Prostate gland (tissue), 2 donors: ENCODE measurements at regions not wholly inside any gene's neighbourhood (a gene's known extent, or its start where the extent isn't known, plus 50 kb on each side); places are given as distances from the start of the nearest gene placed in this dataset.

Experiments
- DNase-seq: peaks from one replicate; pipeline ENCODE4 v3.0.0-alpha.2; 2019; ENCODE audit warnings: low spot score
- H3K27ac ChIP-seq, 2 donors: fragments of 200-600 bp; sonication (generic); 2 replicates each; pipeline ENCODE4 v1.5.1; 2017 to 2019
- H3K27me3 ChIP-seq: fragments of 200-600 bp; sonication (generic); replicated peaks from 2 replicates; pipeline ENCODE4 v1.5.1; 2019; ENCODE audit not compliant: insufficient read depth
- H3K36me3 ChIP-seq, 2 donors: fragments of 200-600 bp; sonication (generic); 1 replicate in 1 of 2; 2 replicates in 1 of 2; pipeline versions ENCODE4 v1.5.1 to v1.8.1; 2017 to 2019
- H3K4me1 ChIP-seq: fragments of 200-600 bp; sonication (generic); replicated peaks from 2 replicates; pipeline ENCODE4 v1.5.1; 2019
- H3K4me3 ChIP-seq, 2 donors: fragments of 200-600 bp; sonication (generic); 2 replicates each; pipeline ENCODE4 v1.5.1; 2017 to 2019
- H3K9me3 ChIP-seq: fragments of 200-600 bp; sonication (generic); 2 replicates; pipeline ENCODE4 v1.5.1; 2017
- POLR2A ChIP-seq: fragments of 450-650 bp; IDR thresholded peaks from one replicate; pipeline ENCODE4 v1.6.1; 2016; ENCODE audit warnings: antibody characterized with exemption, mild to moderate bottlenecking
- POLR2AphosphoS5 ChIP-seq: sonication (generic); formaldehyde crosslinking; IDR thresholded peaks from one replicate; pipeline ENCODE4 v1.6.1; 2017; ENCODE audit warnings: antibody characterized with exemption
- WGBS: methylation state at CpG from one replicate; pipeline ENCODE4 v1.1.5; 2018; 5-methylcytosine and 5-hydroxymethylcytosine counted together
- intact Hi-C: fragments of 100-400 bp; cut with DNase I; formaldehyde crosslinking; loops from one replicate; pipeline ENCODE4 v1.14.2; 2022
- TF ChIP-seq, protein P1 (sequence below), 4 experiments: fragments of 200-600 bp in 2 of 4; fragments of 450-650 bp in 2 of 4; sonication (generic) in 2 of 4; IDR thresholded peaks; 1 replicate in 3 of 4; 2 replicates in 1 of 4; pipeline ENCODE4 v1.5.1; 2016 to 2019; ENCODE audit warnings: antibody characterized with exemption in 4 of 4, mild to moderate bottlenecking in 2 of 4, moderate library complexity in 2 of 4

- H3K4me3 ChIP-seq: no peak overlapping the region
- H3K9me3 ChIP-seq: no peaks in the 10 kb centered on the region
- no peaks in the 10 kb centered on the region for H3K27me3 ChIP-seq
- H3K4me1 ChIP-seq: no peaks in the 10 kb centered on the region
- H3K27ac ChIP-seq: no peak overlapping the region
- no peaks in the 10 kb centered on the region for H3K36me3 ChIP-seq
- intact Hi-C loops: loop anchor here (10.0 kb wide), 1 partner anchor 193 kb away; the partner anchor contains the start of gene ARL14EP
- DNase-seq: no peak
- TF ChIP-seq, protein P1, sequence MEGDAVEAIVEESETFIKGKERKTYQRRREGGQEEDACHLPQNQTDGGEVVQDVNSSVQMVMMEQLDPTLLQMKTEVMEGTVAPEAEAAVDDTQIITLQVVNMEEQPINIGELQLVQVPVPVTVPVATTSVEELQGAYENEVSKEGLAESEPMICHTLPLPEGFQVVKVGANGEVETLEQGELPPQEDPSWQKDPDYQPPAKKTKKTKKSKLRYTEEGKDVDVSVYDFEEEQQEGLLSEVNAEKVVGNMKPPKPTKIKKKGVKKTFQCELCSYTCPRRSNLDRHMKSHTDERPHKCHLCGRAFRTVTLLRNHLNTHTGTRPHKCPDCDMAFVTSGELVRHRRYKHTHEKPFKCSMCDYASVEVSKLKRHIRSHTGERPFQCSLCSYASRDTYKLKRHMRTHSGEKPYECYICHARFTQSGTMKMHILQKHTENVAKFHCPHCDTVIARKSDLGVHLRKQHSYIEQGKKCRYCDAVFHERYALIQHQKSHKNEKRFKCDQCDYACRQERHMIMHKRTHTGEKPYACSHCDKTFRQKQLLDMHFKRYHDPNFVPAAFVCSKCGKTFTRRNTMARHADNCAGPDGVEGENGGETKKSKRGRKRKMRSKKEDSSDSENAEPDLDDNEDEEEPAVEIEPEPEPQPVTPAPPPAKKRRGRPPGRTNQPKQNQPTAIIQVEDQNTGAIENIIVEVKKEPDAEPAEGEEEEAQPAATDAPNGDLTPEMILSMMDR (IDR thresholded peaks at IDR 0.05): peak in 2 of 4 experiments; percentile 17 to 23
- TF ChIP-seq POLR2A: no peak
- 63% methylated on average over 2 of the region's 2 CpGs for WGBS
Measured at GRCh38 chr11:30131535-30131934, 99.3 kb upstream of the FSHB start.

- no peak for DNase-seq
- Histone ChIP-seq H3K9me3 (no peaks in the 10 kb centered on the region), H3K27me3 (no peaks in the 10 kb centered on the region), H3K4me3 (no peak overlapping the region), H3K4me1 (no peaks in the 10 kb centered on the region), H3K36me3 (no peaks in the 10 kb centered on the region), H3K27ac (no peak overlapping the region)
- WGBS: 86% methylated on average over 4 of the region's 4 CpGs
- TF ChIP-seq, protein P1 (IDR thresholded peaks at IDR 0.05): no peak
- no peak for TF ChIP-seq POLR2AphosphoS5
- no peak for TF ChIP-seq POLR2A
- intact Hi-C loops: loop anchor here (10.0 kb wide), 1 partner anchor 192 kb away; the partner anchor contains the start of gene ARL14EP
Measured at GRCh38 chr11:30133281-30133680, 97.5 kb upstream of the FSHB start.

DNA sequence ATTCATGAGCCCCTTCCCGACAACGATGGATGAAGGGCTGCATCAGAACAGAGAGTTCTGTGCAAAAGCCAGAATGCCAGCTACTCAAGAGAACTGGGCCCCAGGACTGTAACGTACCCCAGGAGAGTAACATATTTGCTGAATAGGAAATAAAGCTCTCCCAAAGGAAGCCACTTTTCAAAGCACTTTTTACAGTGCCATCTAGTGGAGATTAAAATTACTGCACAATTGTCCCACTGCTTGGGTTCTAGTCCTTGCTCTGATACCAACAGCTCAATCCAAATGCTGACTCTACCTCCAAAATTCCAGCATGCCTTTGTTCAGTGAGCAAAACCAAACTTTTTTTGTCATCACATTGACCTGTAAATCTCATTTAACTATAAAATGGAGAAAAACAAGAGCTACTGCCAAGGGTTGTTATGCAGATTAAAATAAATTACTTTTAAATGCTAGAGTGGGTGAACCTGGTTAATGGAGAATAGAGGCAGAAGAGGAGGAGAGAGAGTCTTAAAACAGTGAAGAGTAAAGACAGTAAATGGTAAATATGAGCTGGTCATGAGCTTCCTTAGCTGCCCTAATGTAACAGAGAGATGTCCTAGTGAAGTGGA, 87.6 kb upstream of the FSHB start:
- DNase-seq: no peak
- H3K4me3 ChIP-seq: no peak overlapping the region
- intact Hi-C loops: no loop called here
- H3K27ac ChIP-seq: no peak overlapping the region
- H3K27me3 ChIP-seq: no peaks in the 10 kb centered on the region
- H3K36me3 ChIP-seq: no peaks in the 10 kb centered on the region
- WGBS: 40% methylated on average over 3 of the region's 3 CpGs
- no peaks in the 10 kb centered on the region for H3K9me3 ChIP-seq
- H3K4me1 ChIP-seq: no peaks in the 10 kb centered on the region
- no peak for TF ChIP-seq POLR2A
- no peak for TF ChIP-seq POLR2AphosphoS5
- TF ChIP-seq, protein P1 (IDR thresholded peaks at IDR 0.05): peak; percentile 13 to 39 (median 29)

DNA sequence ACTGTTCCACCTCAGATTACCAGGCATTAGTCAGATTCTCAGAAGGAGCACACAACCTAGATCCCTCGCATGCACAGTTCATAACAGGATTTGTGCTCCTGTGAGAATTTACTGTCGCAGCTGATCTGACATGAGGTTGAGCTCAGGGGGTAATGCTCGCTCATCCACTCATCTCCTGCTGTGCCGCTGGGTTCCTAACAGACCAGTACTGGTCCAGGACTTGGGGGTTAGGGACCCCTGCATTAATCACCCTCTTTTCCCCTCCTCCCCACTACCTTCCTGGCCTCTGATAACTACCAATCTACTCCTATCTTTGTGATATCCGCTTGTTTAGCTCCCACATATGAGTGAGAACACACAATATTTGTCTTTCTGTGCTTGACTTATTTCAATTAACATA, 83.5 kb upstream of the FSHB start:
- Histone ChIP-seq H3K4me1 (no peaks in the 10 kb centered on the region), H3K27me3 (no peaks in the 10 kb centered on the region), H3K4me3 (no peak overlapping the region), H3K36me3 (no peaks in the 10 kb centered on the region), H3K27ac (no peak overlapping the region), H3K9me3 (no peaks in the 10 kb centered on the region)
- no peak for DNase-seq
- TF ChIP-seq POLR2A: no peak
- TF ChIP-seq, protein P1 (IDR thresholded peaks at IDR 0.05): no peak
- 96% methylated on average over 5 of the region's 5 CpGs for WGBS
- intact Hi-C loops: no loop called here

DNA sequence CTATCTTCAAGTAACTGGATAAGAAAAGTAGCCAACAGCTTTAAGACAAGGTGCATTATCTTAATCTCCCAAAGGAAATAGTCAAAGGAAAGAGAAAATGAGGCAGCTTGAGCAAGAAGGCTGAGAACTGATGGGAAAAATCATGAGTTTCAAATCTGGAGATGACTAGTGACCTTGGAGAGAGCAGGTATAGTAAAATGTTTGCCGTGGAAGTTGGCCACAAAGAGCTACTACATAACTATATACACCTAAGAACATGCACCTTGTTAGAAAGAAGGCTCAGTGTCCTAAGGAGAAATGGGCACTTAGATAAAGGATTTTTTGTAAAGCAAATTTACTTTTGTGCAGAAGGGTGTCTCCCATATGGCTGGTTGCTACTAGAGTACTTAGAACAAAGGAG, 80.8 kb upstream of the FSHB start:
- intact Hi-C loops: no loop called here
- TF ChIP-seq POLR2A: no peak
- TF ChIP-seq, protein P1 (IDR thresholded peaks at IDR 0.05): no peak
- no peak for TF ChIP-seq POLR2AphosphoS5
- Histone ChIP-seq H3K9me3 (no peaks in the 10 kb centered on the region), H3K27me3 (no peaks in the 10 kb centered on the region), H3K27ac (no peak overlapping the region), H3K4me3 (no peak overlapping the region), H3K4me1 (no peaks in the 10 kb centered on the region), H3K36me3 (no peaks in the 10 kb centered on the region)
- WGBS: 38% methylated on average over 1 of the region's 1 CpG
- no peak for DNase-seq
